ENCODE measurements at regions not wholly inside any gene's neighbourhood (a gene's known extent, or its start where the extent isn't known, plus 50 kb on each side); places are given as distances from the start of the nearest gene placed in this dataset.
"Not testable (repeated sequence)": the region's sequence is repeated elsewhere in the genome, so short reads cannot be mapped to it uniquely, and the experiment has no call there.

GRCh38 chr14:30354439-30354838 lies 204.5 kb upstream of the G2E3 start:
- Mint-ChIP-seq H3K9me3 (no peaks in the 10 kb centered on the region), H3K36me3 (ENCODE audit: low read depth) (no peaks in the 10 kb centered on the region), H3K27me3 (ENCODE audit: insufficient read depth) (peaks cover 12% of the 10 kb centered on the region), H3K4me1 (ENCODE audit: low read depth) (no peaks in the 10 kb centered on the region), H3K4me3 (no peak overlapping the region), H3K27ac (no peak overlapping the region)
- TF ChIP-seq, protein P1, sequence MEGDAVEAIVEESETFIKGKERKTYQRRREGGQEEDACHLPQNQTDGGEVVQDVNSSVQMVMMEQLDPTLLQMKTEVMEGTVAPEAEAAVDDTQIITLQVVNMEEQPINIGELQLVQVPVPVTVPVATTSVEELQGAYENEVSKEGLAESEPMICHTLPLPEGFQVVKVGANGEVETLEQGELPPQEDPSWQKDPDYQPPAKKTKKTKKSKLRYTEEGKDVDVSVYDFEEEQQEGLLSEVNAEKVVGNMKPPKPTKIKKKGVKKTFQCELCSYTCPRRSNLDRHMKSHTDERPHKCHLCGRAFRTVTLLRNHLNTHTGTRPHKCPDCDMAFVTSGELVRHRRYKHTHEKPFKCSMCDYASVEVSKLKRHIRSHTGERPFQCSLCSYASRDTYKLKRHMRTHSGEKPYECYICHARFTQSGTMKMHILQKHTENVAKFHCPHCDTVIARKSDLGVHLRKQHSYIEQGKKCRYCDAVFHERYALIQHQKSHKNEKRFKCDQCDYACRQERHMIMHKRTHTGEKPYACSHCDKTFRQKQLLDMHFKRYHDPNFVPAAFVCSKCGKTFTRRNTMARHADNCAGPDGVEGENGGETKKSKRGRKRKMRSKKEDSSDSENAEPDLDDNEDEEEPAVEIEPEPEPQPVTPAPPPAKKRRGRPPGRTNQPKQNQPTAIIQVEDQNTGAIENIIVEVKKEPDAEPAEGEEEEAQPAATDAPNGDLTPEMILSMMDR (IDR thresholded peaks at IDR 0.05), result no peak
- DNase-seq, result no peak

DNA sequence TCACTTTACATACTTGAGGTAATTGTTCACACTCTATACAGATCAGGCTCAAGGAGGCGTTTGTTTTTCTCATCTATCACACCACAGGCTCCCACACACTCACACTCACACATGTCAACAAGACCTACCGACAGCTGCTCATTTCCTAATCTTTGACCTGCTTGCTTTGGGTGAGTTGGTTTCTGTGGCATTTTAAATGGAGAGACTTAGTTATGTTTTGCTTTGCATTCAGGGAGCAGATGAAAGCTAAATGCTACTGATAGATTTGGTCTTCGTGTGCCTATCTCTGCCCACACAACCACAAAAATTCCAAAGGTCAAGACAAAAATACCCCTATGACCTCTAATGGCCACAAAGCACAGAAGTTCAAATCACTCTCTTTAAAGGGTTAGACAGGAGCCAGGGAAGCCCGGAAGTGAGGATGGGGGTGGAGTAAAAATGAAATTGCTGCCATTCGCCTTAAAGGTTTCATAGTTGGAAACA lies 203.5 kb upstream of the G2E3 start:
- DNase-seq, result no peak
- no peak overlapping the region for H3K27ac Mint-ChIP-seq
- H3K36me3 Mint-ChIP-seq (ENCODE audit: low read depth), result no peaks in the 10 kb centered on the region
- no peaks in the 10 kb centered on the region for H3K4me1 Mint-ChIP-seq (ENCODE audit: low read depth)
- H3K9me3 Mint-ChIP-seq, result no peaks in the 10 kb centered on the region
- TF ChIP-seq, protein P1 (IDR thresholded peaks at IDR 0.05), result no peak
- no peak overlapping the region for H3K4me3 Mint-ChIP-seq
- H3K27me3 Mint-ChIP-seq (ENCODE audit: insufficient read depth), result peaks cover 14% of the 10 kb centered on the region

- no peak for DNase-seq
- Mint-ChIP-seq H3K9me3 (no peaks in the 10 kb centered on the region), H3K27me3 (ENCODE audit: insufficient read depth) (peaks cover 14% of the 10 kb centered on the region), H3K4me1 (ENCODE audit: low read depth) (no peaks in the 10 kb centered on the region), H3K4me3 (no peak overlapping the region), H3K27ac (no peak overlapping the region), H3K36me3 (ENCODE audit: low read depth) (no peaks in the 10 kb centered on the region)
- TF ChIP-seq, protein P1 (IDR thresholded peaks at IDR 0.05), result no peak
Measured at GRCh38 chr14:30356438-30357202, 202.3 kb upstream of the G2E3 start.

DNA sequence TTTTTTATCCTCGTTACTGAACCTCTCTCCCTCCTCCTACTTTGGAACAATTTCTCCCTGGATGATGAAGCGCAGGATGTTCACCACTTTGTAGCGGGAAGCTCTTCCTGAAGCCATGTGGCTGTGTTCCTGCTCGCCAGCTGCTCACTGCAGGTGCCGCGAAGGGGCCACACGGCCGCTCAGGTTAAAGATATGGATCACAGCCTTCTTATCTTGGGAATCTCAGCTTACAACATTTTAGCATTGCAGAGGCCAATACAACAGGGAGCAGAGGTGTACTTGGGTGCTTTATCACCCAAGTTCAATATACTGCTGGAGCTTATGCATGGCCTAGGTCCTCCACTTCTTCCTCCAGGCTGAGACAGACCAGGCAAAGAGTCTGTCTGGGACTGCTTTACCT lies 201.2 kb upstream of the G2E3 start:
- TF ChIP-seq, protein P1 (IDR thresholded peaks at IDR 0.05), result no peak
- Mint-ChIP-seq H3K9me3 (no peaks in the 10 kb centered on the region), H3K4me3 (no peak overlapping the region), H3K27me3 (ENCODE audit: insufficient read depth) (peaks cover 13% of the 10 kb centered on the region), H3K36me3 (ENCODE audit: low read depth) (no peaks in the 10 kb centered on the region), H3K27ac (no peak overlapping the region), H3K4me1 (ENCODE audit: low read depth) (no peaks in the 10 kb centered on the region)
- DNase-seq, result no peak

GRCh38 chr14:30362369-30363218 lies 196.4 kb upstream of the G2E3 start:
- Mint-ChIP-seq H3K4me3 (no peak overlapping the region), H3K9me3 (no peaks in the 10 kb centered on the region), H3K4me1 (ENCODE audit: low read depth) (no peaks in the 10 kb centered on the region), H3K36me3 (ENCODE audit: low read depth) (no peaks in the 10 kb centered on the region), H3K27ac (no peak overlapping the region), H3K27me3 (ENCODE audit: insufficient read depth) (peaks cover 15% of the 10 kb centered on the region)
- no peak for DNase-seq
- TF ChIP-seq, protein P1 (IDR thresholded peaks at IDR 0.05), result no peak

DNA sequence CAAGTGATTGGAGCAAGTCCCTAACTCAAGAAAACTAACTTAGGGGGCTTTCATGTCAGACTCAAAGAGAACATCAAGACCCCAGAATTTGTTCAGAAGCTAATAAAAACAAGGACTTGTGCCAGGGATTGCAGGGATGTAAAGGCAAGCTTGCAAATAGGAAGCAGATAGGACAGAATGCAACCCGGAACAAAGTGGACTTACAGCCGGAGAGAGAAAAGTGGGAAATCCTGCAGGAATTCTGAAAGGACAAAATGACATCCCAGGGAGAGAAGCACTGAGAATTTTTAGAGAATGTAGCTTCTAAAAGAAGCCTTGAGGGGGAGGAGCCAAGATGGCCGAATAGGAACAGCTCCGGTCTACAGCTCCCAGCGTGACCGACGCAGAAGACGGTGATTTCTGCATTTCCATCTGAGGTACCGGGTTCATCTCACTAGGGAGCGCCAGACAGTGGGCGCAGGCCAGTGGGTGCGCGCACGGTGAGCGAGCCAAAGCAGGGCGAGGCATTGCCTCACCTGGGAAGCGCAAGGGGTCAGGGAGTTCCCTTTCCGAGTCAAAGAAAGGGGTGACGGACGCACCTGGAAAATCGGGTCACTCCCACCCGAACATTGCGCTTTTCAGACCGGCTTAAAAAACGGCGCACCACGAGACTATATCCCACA lies 195.6 kb upstream of the G2E3 start:
- not testable (repeated sequence) for H3K9me3 Mint-ChIP-seq; H3K4me1 Mint-ChIP-seq (ENCODE audit: low read depth); H3K27me3 Mint-ChIP-seq (ENCODE audit: insufficient read depth); H3K36me3 Mint-ChIP-seq (ENCODE audit: low read depth); DNase-seq; H3K4me3 Mint-ChIP-seq; H3K27ac Mint-ChIP-seq

Data from HFFc6 (cell line).